ENCODE measurements at regions not wholly inside any gene's neighbourhood (a gene's known extent, or its start where the extent isn't known, plus 50 kb on each side); places are given as distances from the start of the nearest gene placed in this dataset.

DNA sequence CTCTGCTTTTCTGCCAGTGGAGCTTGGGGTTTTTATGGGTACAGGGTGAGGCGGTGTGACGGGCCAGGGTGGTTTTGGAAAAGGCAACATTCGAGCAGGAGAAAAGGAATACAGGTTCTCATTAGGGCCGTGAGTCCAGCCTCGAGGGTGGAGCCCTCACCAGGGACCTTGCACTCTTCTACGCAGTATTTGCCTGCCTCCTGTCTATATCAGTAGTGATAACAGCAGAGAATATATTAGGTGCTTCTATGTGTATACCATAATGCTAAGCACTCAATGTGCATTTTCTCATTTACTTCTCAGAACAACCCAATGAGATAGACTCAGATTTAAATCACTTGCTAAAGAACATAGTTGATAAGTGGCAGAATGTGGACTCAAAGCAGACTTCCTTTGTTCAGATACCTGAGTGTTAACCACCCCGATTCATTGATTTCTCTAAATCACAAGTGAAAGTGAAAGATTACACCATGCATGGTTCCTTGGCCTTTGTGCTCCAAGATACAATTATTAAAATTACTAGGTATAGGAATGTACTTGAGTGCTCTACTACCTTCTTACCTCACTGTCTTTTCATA, 403.9 kb downstream of the PCDH7 start:
- Histone ChIP-seq H3K4me3 (no peak overlapping the region), H3K36me3 (no peaks in the 10 kb centered on the region), H3K27me3 (no peaks in the 10 kb centered on the region), H3K27ac (no peak overlapping the region), H3K9me3 (no peaks in the 10 kb centered on the region), H3K4me1 (no peaks in the 10 kb centered on the region)
- DNase-seq (no peak), ATAC-seq (no peak)
- no peak for TF ChIP-seq CTCF (IDR thresholded peaks at IDR 0.05)
- intact Hi-C loops (cut with DNase I) = no loop called here

GRCh38 chr4:31125061-31125460, 404.9 kb downstream of the PCDH7 start:
- H3K4me3 ChIP-seq = no peak overlapping the region
- no peaks in the 10 kb centered on the region for H3K9me3 ChIP-seq
- no peak for DNase-seq
- no peaks in the 10 kb centered on the region for H3K27me3 ChIP-seq
- intact Hi-C loops (cut with DNase I) = no loop called here
- TF ChIP-seq CTCF (IDR thresholded peaks at IDR 0.05) = no peak
- ATAC-seq = no peak
- no peak overlapping the region for H3K27ac ChIP-seq
- H3K4me1 ChIP-seq = no peaks in the 10 kb centered on the region
- H3K36me3 ChIP-seq = no peaks in the 10 kb centered on the region

DNA sequence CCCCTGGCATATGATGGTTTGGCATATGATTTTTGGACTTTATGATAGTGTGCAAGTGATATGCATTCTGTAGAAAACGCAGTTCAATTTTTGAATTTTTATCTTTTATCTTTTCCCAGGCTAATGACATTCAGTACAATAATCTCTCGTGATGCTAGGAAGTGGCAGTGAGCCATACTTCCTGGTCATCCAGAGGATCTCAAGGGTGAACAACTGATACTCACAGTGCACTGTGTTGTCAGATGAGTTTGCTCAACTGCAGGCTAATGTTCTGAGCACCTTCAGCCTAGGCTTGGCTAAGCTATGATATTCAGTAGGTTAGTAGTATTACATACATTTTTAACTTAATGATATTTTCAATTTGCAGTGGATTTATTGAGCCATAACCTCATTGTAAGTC, 405.3 kb downstream of the PCDH7 start:
- intact Hi-C loops (cut with DNase I) = no loop called here
- Histone ChIP-seq H3K4me3 (no peak overlapping the region), H3K9me3 (no peaks in the 10 kb centered on the region), H3K4me1 (no peaks in the 10 kb centered on the region), H3K27ac (no peak overlapping the region), H3K36me3 (no peaks in the 10 kb centered on the region), H3K27me3 (no peaks in the 10 kb centered on the region)
- no peak for TF ChIP-seq CTCF (IDR thresholded peaks at IDR 0.05)
- ATAC-seq (no peak), DNase-seq (no peak)

GRCh38 chr4:31126881-31127398, 406.8 kb downstream of the PCDH7 start:
- H3K4me3 ChIP-seq = no peak overlapping the region
- no peak for TF ChIP-seq CTCF (IDR thresholded peaks at IDR 0.05)
- no peaks in the 10 kb centered on the region for H3K4me1 ChIP-seq
- ATAC-seq (no peak), DNase-seq (no peak)
- intact Hi-C loops (cut with DNase I) = no loop called here
- H3K9me3 ChIP-seq = no peaks in the 10 kb centered on the region
- H3K27ac ChIP-seq = no peak overlapping the region
- no peaks in the 10 kb centered on the region for H3K36me3 ChIP-seq
- H3K27me3 ChIP-seq = no peaks in the 10 kb centered on the region

DNA sequence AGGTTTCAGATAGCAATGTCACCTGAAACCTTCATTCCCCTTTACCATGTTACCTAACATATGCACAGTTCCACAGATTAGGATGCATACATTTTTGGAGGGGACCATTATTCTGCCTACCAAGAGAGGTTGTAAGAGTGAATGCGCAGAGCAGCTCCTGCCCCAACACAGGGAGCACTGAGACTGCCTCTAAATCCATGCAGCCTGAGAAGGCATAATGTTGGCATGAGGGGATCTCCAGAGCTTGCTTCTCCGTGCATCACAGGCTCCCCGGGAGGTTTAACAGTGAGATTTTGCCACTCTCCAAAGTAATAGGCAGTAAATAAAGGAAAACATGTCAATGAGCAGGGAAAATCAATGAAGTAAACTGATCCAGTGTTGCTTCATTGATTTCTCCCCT, 410.8 kb downstream of the PCDH7 start:
- ATAC-seq = no peak
- Histone ChIP-seq H3K27me3 (no peaks in the 10 kb centered on the region), H3K4me3 (no peak overlapping the region), H3K4me1 (no peaks in the 10 kb centered on the region), H3K36me3 (no peaks in the 10 kb centered on the region), H3K9me3 (no peaks in the 10 kb centered on the region), H3K27ac (no peak overlapping the region)
- TF ChIP-seq CTCF (IDR thresholded peaks at IDR 0.05) = no peak
- DNase-seq = no peak
- intact Hi-C loops (cut with DNase I) = no loop called here

- no peak for TF ChIP-seq CTCF (IDR thresholded peaks at IDR 0.05)
- Histone ChIP-seq H3K27ac (no peak overlapping the region), H3K9me3 (no peaks in the 10 kb centered on the region), H3K27me3 (no peaks in the 10 kb centered on the region), H3K4me3 (no peak overlapping the region), H3K36me3 (no peaks in the 10 kb centered on the region), H3K4me1 (no peaks in the 10 kb centered on the region)
- intact Hi-C loops (cut with DNase I) = no loop called here
- ATAC-seq (no peak), DNase-seq (no peak)
These were observed 414.6 kb downstream of the PCDH7 start for GRCh38 chr4:31134720-31135119.
